A673 (cell line): ENCODE measurements at regions not wholly inside any gene's neighbourhood (a gene's known extent, or its start where the extent isn't known, plus 50 kb on each side); places are given as distances from the start of the nearest gene placed in this dataset.

ENCODE experiments used
- EZH2 ChIP-seq: fragments of 200-600 bp; sonication (generic); IDR thresholded peaks from 2 replicates; pipeline ENCODE4 v1.6.1; 2017; ENCODE audit warnings: borderline replicate concordance, low read depth, mild to moderate bottlenecking, mixed read lengths, antibody characterized with exemption, low read length; ENCODE audit not compliant: poor library complexity, severe bottlenecking
- TF ChIP-seq, protein P1 (sequence below): fragments of 300-800, 200-600 bp; sonication (generic); conservative IDR thresholded peaks from 2 replicates; pipeline ENCODE4 v1.5.1; 2017; ENCODE audit warnings: low read depth, mild to moderate bottlenecking, antibody characterized with exemption, low read length, moderate library complexity, mixed read lengths

DNA sequence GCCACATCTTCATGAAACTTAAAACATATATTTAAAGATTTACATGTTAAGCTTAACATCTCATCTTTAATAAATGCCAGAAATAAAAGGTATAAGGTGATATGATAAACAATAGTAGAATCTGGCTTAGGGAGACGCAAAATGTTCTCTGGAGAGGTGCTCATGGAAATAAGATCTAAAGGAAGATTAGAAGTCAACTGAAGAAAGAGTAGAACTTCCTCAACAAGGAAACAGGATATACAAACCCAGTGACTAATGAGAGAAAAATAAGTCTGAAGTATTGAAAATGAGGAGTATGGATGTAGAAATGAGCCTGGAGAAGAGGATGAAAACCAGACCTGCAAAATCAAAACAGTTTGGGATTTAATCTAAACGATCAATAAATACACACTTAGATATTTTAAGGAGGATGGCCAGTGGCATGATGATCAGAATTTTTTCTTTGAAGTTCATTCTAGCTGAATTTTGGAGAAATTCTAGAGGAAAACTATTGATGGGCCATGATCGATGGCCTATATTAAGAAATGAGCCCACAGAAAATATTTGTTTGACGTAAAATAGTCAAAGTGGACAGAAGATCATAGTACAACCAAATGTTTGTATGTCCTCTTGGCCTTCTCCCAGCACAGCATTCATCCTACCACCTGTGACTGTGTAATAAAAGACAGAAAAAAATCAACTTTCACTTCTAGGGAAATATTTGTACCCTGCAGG lies 387.9 kb upstream of the PTBP2 start:
- TF ChIP-seq, protein P1, sequence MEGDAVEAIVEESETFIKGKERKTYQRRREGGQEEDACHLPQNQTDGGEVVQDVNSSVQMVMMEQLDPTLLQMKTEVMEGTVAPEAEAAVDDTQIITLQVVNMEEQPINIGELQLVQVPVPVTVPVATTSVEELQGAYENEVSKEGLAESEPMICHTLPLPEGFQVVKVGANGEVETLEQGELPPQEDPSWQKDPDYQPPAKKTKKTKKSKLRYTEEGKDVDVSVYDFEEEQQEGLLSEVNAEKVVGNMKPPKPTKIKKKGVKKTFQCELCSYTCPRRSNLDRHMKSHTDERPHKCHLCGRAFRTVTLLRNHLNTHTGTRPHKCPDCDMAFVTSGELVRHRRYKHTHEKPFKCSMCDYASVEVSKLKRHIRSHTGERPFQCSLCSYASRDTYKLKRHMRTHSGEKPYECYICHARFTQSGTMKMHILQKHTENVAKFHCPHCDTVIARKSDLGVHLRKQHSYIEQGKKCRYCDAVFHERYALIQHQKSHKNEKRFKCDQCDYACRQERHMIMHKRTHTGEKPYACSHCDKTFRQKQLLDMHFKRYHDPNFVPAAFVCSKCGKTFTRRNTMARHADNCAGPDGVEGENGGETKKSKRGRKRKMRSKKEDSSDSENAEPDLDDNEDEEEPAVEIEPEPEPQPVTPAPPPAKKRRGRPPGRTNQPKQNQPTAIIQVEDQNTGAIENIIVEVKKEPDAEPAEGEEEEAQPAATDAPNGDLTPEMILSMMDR = no peak
- no peak for TF ChIP-seq EZH2
